IPS-18c (cell line): ENCODE measurements at regions not wholly inside any gene's neighbourhood (a gene's known extent, or its start where the extent isn't known, plus 50 kb on each side); places are given as distances from the start of the nearest gene placed in this dataset.

ENCODE experiments used
- H3K4me3 ChIP-seq: 2 replicates; pipeline ENCODE4 v1.7.0; 2013; ENCODE audit warnings: low read depth, mild to moderate bottlenecking, low read length, moderate library complexity; ENCODE audit not compliant: insufficient read depth
- H3K9me3 ChIP-seq: one replicate; pipeline ENCODE4 v1.6.1; 2013; ENCODE audit warnings: mild to moderate bottlenecking, low read length, moderate library complexity; ENCODE audit not compliant: control insufficient read depth, insufficient read depth

DNA sequence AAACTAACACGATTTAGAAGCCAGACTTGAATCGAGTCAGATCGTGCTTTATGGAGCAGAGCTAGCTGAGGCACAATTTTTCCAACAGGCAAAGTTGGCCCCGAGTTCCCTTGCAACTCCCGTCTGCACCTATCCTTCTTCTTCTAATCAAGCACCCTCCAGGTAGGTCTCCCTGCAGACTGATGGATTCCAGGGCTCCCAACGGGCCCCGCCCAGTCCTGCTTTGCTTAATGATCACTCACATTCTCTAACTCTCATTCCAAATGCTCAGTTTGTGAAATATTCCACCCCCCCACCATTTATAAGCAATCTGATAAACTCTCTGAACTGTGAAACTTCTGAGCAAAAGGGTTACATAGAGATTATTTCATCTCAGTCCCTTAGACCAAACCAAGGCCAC is 119.6 kb downstream of the SLC30A10 start:
- Histone ChIP-seq H3K4me3 (no peak overlapping the region), H3K9me3 (no peaks in the 10 kb centered on the region)

DNA sequence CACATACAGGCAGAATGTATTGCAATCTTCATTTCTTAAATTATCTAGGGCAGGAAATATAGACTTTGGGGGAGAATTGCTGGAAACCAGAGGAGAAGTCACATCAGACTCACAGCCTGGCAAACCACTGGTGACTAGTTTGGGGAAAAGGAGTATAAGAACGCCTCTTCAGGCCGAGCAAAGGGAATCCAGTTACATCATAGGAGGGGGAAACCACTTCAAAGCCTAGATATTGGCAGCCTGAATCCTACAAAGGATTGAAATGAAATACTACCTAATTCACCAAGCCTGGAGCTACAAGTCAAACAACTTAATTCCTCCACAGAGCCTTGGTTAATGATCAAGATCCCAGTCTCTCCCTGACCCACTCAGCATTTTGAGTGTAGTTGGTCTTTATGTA is 121.7 kb downstream of the SLC30A10 start:
- no peak overlapping the region for H3K4me3 ChIP-seq
- no peaks in the 10 kb centered on the region for H3K9me3 ChIP-seq

DNA sequence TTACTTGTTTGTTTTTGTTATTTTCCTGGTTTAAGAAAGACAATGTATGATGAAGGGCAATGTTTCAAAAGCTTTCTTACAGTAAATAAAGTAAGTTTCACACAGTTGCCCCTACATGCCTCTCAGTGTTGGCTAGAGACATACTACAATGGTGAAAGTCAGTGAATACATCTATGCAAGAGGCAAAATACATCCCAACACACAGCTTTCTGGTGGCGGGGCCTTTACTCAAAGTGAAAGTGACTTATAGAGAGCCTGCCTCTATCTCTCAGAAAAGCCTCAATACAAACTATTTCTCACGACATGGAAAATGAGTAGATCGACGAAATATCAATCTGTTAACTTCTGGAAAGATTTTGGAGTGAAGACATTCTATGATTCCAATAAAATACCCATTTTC is 122.3 kb downstream of the SLC30A10 start:
- H3K4me3 ChIP-seq: no peak overlapping the region
- no peaks in the 10 kb centered on the region for H3K9me3 ChIP-seq

DNA sequence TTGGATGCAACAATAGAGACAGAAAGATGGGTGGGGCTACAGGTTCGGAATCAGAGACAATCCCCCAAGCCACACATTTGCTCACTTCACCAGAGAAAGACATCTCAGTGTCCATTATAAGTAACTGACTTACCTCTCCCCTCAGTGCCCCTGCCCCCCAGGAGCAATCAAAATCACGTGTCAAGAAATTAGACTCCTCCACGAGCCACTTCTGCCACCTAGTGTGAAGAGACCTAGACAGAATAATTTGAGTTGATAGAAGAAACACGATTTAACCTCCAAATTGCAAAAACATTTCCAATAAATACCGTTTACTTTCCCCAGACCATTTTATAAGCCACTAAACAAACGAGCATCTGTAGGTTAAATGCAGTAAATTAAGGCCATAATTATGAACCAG is 123.2 kb downstream of the SLC30A10 start:
- Histone ChIP-seq H3K9me3 (no peaks in the 10 kb centered on the region), H3K4me3 (no peak overlapping the region)

DNA sequence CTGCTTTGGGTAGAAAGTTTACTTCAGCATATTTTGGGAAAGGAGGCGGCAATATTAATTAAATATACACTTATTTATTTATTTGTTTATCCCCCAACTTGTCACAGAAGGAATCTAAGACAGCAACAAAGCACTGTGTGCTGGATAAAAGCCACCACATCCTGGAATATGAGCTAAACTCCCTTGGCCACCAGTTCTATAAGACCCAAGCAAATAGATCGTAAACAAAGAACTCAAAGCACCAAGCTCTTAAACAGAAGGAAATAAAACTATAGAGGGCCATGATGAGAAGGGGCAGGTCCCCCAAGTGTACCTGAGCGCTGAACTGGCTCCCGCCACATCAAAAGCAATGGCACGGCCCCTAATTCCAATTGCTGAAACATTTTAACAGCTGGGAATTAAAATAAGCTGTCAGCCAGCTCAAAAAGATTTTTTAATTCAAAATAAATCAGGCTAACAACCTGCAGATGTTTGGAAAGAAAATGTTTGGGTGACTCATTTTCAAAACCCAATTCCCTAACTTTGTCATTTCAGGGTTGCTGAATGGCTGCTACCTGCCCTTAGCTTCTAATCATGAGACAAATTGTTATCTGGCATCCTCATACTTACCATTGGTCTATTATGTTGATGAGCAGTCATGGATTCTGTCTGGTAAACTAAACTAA is 127.1 kb downstream of the SLC30A10 start:
- H3K4me3 ChIP-seq: no peak overlapping the region
- no peaks in the 10 kb centered on the region for H3K9me3 ChIP-seq

DNA sequence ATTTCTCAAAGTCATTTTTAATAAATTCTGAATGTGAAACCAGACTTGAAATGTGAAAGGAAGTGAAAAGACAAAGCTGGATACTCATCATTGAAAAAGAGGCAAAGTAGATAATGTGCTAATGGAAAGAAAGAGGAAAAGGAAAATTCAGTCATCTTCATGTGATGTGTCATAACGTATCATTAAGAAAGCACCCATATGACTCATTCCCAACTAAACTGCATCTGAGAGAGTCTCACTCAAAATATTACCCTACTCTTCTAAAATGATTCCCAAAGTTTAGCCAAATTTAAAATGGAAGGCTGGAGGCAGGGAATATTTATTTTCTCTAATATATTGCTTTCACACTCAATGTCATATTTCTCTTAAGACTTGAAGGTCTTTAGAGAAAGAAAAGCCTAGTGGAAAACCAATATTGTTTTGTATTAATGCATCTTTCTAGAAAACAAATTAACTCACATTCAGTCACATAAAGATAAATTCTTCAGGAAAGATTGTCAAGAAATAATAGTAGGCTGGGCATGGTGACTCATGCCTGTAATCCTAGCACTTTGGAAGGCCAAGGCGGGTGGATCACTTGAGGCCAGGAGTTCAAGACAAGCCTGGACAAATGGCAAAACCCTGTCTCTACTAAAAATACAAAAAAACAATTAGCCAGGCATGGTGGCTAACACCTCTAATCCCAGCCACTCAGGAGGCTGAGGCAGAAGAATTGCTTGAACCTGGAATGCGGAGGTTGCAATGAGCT is 129.9 kb downstream of the SLC30A10 start:
- Histone ChIP-seq H3K4me3 (no peak overlapping the region), H3K9me3 (no peaks in the 10 kb centered on the region)

DNA sequence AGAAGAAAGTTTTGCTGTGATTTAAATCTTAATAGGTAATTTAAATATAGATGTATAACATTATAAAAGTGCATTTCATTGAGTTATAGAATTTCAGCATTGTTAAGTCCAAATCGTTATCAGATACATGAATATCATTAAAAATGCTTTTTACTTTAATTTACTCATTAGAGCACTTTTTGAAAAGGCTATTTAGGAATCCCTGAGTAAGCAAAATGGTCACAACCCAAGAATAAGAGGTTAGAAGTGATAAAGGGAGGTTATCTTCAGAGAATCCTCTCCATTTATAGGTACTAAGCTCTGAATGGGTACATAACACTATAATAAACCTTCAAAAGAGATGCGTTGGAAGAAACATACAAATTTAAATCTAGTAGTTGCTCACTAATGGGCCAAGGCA is 130.7 kb downstream of the SLC30A10 start:
- no peak overlapping the region for H3K4me3 ChIP-seq
- H3K9me3 ChIP-seq: no peaks in the 10 kb centered on the region

DNA sequence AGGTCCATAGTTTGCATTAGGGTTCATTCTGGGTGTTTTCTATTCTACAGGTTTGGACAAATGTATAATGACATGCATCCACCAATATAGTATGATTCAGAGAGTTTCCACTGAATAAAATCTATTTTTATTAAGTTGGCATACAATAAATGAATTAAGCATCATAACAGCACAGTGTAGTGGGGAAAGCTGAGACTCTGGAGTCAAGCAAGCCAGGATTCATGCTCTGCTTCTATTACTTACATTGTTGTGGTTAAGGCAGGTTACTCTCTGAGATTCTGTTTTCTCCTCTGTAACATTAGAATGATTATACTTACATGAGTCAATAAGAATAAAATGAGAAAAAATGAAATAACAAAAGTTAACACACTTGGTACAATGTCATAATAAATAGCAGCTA is 131.3 kb downstream of the SLC30A10 start:
- H3K4me3 ChIP-seq: no peak overlapping the region
- no peaks in the 10 kb centered on the region for H3K9me3 ChIP-seq

DNA sequence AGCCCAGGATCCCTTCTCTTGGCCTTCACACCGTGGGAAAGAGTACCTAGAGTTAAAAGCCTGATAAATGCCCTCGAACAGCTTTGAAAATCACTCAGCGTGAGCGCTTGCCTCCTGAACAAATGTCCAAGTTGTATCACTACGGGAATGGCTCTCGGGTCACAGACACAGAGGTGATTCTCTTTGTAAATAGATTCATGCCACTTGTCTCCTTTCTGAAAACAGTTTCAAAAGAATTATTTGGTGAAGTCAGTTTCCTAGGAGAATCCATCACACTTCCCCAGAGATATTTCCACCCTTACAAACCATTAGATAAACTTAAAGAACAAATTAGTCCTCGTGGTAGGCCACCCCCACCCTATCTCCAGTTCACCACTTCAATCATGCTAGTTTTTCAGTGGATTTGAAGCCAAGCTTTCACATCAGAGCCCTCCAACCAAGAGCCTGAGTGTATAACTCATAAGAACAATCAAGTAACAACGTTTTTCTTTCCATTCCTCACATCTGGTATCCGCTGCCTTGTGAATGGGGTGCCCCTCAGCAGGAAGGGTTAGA is 132.9 kb downstream of the SLC30A10 start:
- Histone ChIP-seq H3K9me3 (no peaks in the 10 kb centered on the region), H3K4me3 (no peak overlapping the region)

DNA sequence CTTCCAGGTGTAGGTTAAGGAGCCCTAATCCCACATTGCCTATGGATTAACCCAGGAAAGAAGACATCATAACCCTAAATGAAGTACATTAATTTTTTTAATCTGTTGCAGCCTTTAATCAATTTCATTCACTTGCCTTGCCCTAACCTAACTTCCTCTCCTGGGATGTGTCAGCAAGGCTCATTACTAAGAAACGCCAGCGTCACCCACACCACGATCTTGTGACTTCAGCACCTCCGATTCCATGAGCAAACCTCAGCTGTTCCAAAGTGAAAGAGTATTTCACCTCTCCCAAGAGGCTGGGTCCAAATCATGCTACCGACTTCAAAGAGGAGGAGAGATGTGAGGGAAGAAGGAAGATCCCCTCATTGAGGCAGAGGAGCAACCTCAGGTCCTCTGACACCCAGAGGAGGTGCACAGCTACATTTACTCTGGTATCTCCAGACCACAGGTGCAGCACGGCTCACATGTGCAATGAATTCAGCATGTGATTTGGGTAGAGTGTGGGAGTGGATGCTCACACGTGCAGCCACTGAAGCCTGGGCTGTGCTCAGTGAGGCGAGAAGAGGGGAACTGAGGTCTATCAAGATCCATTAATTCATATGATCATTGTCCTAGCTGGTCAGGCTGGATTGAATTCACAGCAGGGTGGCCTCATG is 134.1 kb downstream of the SLC30A10 start:
- Histone ChIP-seq H3K9me3 (no peaks in the 10 kb centered on the region), H3K4me3 (no peak overlapping the region)

DNA sequence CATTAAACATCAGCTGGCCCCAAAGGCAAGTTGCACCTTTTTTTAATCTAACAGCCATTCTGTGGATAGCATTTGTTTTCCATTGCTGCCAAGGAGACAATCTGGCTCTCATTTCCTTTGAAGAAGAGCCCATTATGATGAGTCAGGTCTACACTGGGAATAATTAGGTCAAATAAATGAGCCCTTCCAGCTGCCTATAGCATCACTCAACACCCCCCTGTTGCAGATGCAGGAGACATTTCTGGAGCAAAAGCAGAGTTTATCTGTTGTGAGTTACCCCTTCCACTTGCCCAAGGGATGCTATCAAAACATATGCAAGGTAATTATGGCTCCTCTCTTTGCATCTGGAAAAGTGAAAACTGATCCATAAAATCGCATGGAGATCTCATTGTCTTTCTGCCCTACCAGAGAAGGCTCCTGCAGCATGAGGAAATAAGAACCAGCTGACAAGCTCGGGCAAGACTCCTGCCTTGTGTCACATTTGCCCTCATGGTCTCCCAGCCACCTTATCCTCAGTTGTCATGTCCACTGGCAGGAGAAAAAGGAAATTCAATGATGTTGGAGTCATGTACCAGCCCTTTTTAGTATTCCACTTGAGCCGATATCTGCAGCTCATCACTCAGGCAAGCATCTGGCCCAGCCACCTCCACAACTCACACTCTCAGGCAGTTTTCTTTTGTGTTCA is 135.9 kb downstream of the SLC30A10 start:
- Histone ChIP-seq H3K4me3 (no peak overlapping the region), H3K9me3 (no peaks in the 10 kb centered on the region)

DNA sequence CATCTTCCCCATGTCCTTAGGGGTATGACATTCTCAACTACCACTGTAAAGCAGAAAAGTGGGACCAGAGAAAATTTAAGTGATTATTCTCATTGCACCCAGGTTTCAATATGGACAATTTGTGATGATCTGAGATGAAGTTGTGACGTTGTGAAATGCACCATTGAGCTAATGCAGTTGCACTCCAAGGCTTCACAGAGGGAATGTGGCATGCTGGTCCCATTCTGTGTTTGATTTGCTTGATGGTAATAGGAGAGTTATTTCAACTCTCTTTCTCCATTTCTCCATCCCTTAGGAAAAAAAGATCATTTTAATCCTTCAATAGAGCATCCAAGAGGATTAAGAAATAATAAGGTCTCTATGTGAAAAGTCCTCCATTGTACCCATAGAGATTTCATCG is 136.6 kb downstream of the SLC30A10 start:
- no peak overlapping the region for H3K4me3 ChIP-seq
- H3K9me3 ChIP-seq: no peaks in the 10 kb centered on the region

DNA sequence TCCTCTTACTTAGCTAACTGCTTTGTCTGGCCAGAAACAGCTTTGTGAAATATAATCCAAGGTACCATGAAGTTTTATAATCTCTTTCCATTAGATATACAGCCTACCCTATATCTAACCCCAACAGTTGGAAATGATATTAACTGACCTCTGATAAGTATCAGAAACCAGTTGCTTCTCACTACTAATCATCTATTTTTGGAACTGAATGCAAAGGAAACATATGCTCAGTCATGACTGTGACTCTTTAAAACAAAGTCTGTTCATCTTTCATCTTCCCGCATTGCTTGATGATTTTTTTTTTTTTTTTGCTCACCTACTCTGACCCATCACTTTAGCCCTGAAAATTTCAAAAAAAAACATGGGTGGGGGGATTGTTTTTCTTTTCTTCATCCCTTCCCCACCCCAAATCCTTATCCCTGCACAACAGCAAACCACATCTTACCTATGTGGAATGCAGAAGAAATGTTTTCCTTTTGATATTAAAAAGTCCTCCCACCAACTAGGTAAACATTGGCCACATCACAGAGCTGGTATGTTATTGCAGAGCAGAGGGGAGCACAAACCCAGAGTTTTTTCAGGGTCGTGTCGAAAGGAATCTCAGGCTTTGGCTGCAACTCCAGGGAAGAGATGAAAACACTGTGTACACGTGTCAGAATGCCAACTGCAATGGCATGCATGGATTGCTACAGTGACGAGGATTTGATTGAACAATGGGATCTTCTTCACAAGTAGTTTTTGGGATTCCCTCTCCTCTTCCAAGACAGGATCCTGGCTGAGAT is 137.3 kb downstream of the SLC30A10 start:
- no peaks in the 10 kb centered on the region for H3K9me3 ChIP-seq
- H3K4me3 ChIP-seq: no peak overlapping the region

DNA sequence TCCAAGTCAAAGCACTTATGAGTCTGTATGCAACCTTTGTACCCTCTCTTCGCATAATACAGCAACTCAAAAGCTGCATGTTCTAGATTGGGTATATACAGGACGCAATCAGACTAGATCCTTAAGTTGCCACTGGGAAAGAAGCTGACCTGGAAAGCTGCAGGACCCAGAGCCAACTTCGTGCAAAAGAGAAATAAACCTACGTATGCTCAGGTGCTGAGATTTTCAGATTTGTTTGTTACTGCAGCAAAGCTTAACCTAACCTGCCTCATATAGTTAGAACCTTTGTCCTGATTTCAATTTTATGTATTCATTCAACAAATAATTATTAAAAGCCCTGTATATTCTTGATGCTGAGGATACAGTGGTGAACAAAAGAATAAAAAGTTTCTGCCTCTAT is 139.7 kb downstream of the SLC30A10 start:
- H3K9me3 ChIP-seq: no peaks in the 10 kb centered on the region
- H3K4me3 ChIP-seq: no peak overlapping the region

DNA sequence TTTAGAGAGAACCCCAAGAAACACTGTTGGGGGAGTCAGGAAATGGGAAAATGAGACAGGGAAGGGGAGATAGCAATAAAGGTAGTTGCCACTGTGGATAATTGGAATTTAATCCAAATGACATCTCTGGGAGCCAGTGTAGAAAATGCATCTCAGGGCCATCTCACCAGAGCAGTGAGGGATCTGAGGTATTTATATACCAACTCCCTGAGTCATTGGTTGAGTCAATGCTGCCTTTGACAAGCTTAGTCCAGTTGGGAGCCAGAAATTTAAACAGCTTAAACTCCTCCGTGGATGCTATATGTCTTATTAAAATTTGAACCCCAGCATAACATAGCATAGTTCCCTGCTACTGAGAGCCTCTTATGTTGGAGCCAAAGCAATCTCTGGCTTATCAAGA is 140.3 kb downstream of the SLC30A10 start:
- H3K9me3 ChIP-seq: no peaks in the 10 kb centered on the region
- no peak overlapping the region for H3K4me3 ChIP-seq

DNA sequence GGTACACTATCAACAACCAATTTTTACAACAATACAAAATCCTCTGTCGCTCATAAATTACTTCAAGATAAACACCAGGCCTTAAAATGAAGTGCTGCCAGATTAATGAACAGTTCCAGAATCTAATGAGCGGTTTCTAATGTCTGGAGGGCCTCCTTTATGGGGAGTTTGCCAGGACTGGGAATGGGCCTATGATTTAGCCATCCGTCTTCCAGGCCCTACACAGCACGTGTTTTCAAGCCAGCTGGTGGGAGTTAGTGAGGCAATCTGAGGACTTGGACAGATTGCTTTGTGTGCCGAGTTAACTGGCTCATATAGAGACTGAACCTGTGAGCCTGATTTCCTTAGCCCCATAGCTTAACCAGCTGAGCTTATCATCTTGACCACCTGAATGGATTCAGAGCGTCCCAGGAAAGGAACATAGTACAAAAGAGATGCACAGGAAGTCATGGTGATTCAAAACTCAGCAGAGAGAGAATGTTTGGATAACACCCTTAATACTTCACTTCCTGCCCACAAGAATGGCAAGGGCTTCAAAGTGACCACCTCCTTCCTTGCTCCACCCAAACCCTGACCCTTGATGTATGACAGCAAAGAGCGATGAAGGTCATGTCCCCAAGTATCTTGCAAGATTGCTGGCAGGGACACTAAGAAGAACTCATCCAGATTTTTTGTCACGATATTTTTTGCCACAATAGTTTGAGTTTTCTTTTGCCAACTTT is 143.5 kb downstream of the SLC30A10 start:
- Histone ChIP-seq H3K9me3 (no peaks in the 10 kb centered on the region), H3K4me3 (no peak overlapping the region)
